GM23338 (cell line): ENCODE measurements at regions not wholly inside any gene's neighbourhood (a gene's known extent, or its start where the extent isn't known, plus 50 kb on each side); places are given as distances from the start of the nearest gene placed in this dataset.

Source experiments
- ATAC-seq: fragments of 200-7000 bp; cut with Tn5 transposase; 3 replicates; pipeline ENCODE4 v1.9.1; 2020
- DNase-seq: peaks from one replicate; pipeline ENCODE4 v3.0.0-alpha.2; 2015; ENCODE audit warnings: low spot score
- H2AFZ ChIP-seq: fragments of 200-600 bp; sonication (generic); 2 replicates; pipeline ENCODE4 v1.8.0; 2016; ENCODE audit warnings: antibody characterized with exemption, mild to moderate bottlenecking, moderate library complexity
- H3F3A ChIP-seq: fragments of 200-600 bp; sonication (generic); replicated peaks from 2 replicates; pipeline ENCODE4 v1.8.0; 2017; ENCODE audit warnings: antibody characterized with exemption, mixed run types, low read depth
- H3K27ac ChIP-seq: fragments of 200-600 bp; sonication (generic); 2 replicates; pipeline ENCODE4 v1.6.1; 2016; ENCODE audit warnings: low read depth
- H3K27me3 ChIP-seq: fragments of 200-600 bp; sonication (generic); 2 replicates; pipeline ENCODE4 v1.8.0; 2016; ENCODE audit warnings: mild to moderate bottlenecking, mixed run types, moderate library complexity; ENCODE audit not compliant: insufficient read depth
- H3K36me3 ChIP-seq: fragments of 200-600 bp; sonication (generic); 2 replicates; pipeline ENCODE4 v1.8.0; 2016; ENCODE audit warnings: mild to moderate bottlenecking; ENCODE audit not compliant: insufficient read depth
- H3K4me1 ChIP-seq: fragments of 200-600 bp; sonication (generic); 2 replicates; pipeline ENCODE4 v1.8.0; 2016; ENCODE audit warnings: mild to moderate bottlenecking, moderate library complexity; ENCODE audit not compliant: insufficient read depth
- H3K4me2 ChIP-seq: fragments of 200-600 bp; sonication (generic); 2 replicates; pipeline ENCODE4 v1.7.1; 2017; ENCODE audit warnings: mixed run types
- H3K4me3 ChIP-seq: fragments of 200-600 bp; sonication (generic); 2 replicates; pipeline ENCODE4 v1.6.1; 2016; ENCODE audit warnings: mixed run types
- H3K79me2 ChIP-seq: fragments of 200-600 bp; sonication (generic); replicated peaks from 2 replicates; pipeline ENCODE4 v1.8.0; 2017; ENCODE audit warnings: mild to moderate bottlenecking; ENCODE audit not compliant: insufficient read depth
- H3K9me2 ChIP-seq: fragments of 200-600 bp; sonication (generic); 2 replicates; pipeline ENCODE4 v1.8.0; 2017; ENCODE audit not compliant: insufficient read depth
- H4K20me1 ChIP-seq: fragments of 200-600 bp; sonication (generic); replicated peaks from 2 replicates; pipeline ENCODE4 v1.8.0; 2017; ENCODE audit warnings: mild to moderate bottlenecking; ENCODE audit not compliant: insufficient read depth
- H3K27ac Mint-ChIP-seq: 2 replicates; pipeline ENCODE4 v1.8.0; 2020; ENCODE audit warnings: inconsistent platforms, mild to moderate bottlenecking, moderate library complexity, mixed read lengths
- H3K27me3 Mint-ChIP-seq: 3 replicates; pipeline ENCODE4 v1.8.0; 2022; ENCODE audit warnings: low read depth, mild to moderate bottlenecking, moderate library complexity, mixed read lengths, inconsistent platforms; ENCODE audit not compliant: insufficient read depth, poor library complexity
- H3K36me3 Mint-ChIP-seq: 3 replicates; pipeline ENCODE4 v1.8.0; 2021; ENCODE audit warnings: low read depth, mild to moderate bottlenecking, inconsistent platforms, moderate library complexity, mixed read lengths
- H3K4me1 Mint-ChIP-seq: 3 replicates; pipeline ENCODE4 v1.8.0; 2020; ENCODE audit warnings: mild to moderate bottlenecking, inconsistent platforms, mixed read lengths
- H3K4me3 Mint-ChIP-seq: 3 replicates; pipeline ENCODE4 v1.8.0; 2021; ENCODE audit warnings: moderate library complexity, mild to moderate bottlenecking, inconsistent platforms, mixed read lengths
- H3K9me3 Mint-ChIP-seq: 3 replicates; pipeline ENCODE4 v1.8.0; 2020; ENCODE audit warnings: moderate library complexity, mild to moderate bottlenecking, inconsistent platforms, mixed read lengths
- CREB1 ChIP-seq: fragments of 250-450 bp; sonication (Bioruptor Pico); IDR thresholded peaks from 2 replicates; pipeline ENCODE4 v1.5.0; 2020; ENCODE audit warnings: low read depth, mild to moderate bottlenecking, moderate library complexity
- CTCF ChIP-seq, 2 experiments: fragments of 200-600 bp in 1 of 2; sonication (generic) in 1 of 2; conservative IDR thresholded peaks; 2 replicates each; pipeline versions ENCODE4 v1.5.1 to v1.6.1; 2016 to 2017; ENCODE audit warnings: antibody characterized with exemption in 2 of 2, low read depth in 2 of 2, mild to moderate bottlenecking in 2 of 2, moderate library complexity in 1 of 2
- EZH2 ChIP-seq: fragments of 200-600 bp; sonication (generic); IDR thresholded peaks from one replicate; pipeline ENCODE4 v1.8.0; 2017; ENCODE audit warnings: antibody characterized with exemption, mild to moderate bottlenecking, low read depth; ENCODE audit not compliant: unreplicated experiment
- EZH2phosphoT487 ChIP-seq: fragments of 200-600 bp; sonication (generic); IDR thresholded peaks from one replicate; pipeline ENCODE4 v1.8.1; 2018; ENCODE audit warnings: antibody characterized with exemption; ENCODE audit not compliant: unreplicated experiment
- JUNB ChIP-seq: IDR thresholded peaks from one replicate; pipeline ENCODE4 v1.6.1; 2016; ENCODE audit warnings: antibody characterized with exemption; ENCODE audit not compliant: unreplicated experiment
- POLR2AphosphoS5 ChIP-seq: IDR thresholded peaks from 2 replicates; pipeline ENCODE4 v1.6.1; 2016; ENCODE audit warnings: antibody characterized with exemption, low read depth
- REST ChIP-seq: IDR thresholded peaks from one replicate; pipeline ENCODE4 v1.6.1; 2018; ENCODE audit warnings: antibody characterized with exemption; ENCODE audit not compliant: unreplicated experiment
- STAT1 ChIP-seq: IDR thresholded peaks from one replicate; pipeline ENCODE4 v1.6.1; 2016; ENCODE audit warnings: antibody characterized with exemption; ENCODE audit not compliant: unreplicated experiment
- ZNF114 ChIP-seq: fragments of 250-450 bp; sonication (Bioruptor Pico); IDR thresholded peaks from 2 replicates; pipeline ENCODE4 v1.5.0; 2020; ENCODE audit warnings: mild to moderate bottlenecking, moderate library complexity
- ZNF331 ChIP-seq: fragments of 250-450 bp; sonication (Bioruptor Pico); IDR thresholded peaks from 2 replicates; pipeline ENCODE4 v1.5.0; 2020; ENCODE audit warnings: low read depth, mild to moderate bottlenecking, moderate library complexity
- ZNF462 ChIP-seq: fragments of 250-450 bp; sonication (Bioruptor Pico); IDR thresholded peaks from 2 replicates; pipeline ENCODE4 v1.5.0; 2020; ENCODE audit warnings: mild to moderate bottlenecking, moderate library complexity

- TF ChIP-seq JUNB (no peak), REST (no peak), ZNF462 (no peak), EZH2 (no peak), CREB1 (CRISPR knock-in tag) (no peak), POLR2AphosphoS5 (no peak), STAT1 (no peak), ZNF331 (CRISPR knock-in tag) (no peak), ZNF114 (CRISPR knock-in tag) (no peak), CTCF (conservative IDR thresholded peaks at IDR 0.05; ENCODE audit: low read depth in 2 of 2) (no peak), EZH2phosphoT487 (no peak)
- no peaks in the 10 kb centered on the region for H3K4me1 Mint-ChIP-seq
These were observed 51.6 kb upstream of the FIBIN start for GRCh38 chr11:26942356-26942755.

More at GRCh38 chr11:26942356-26942755, 51.6 kb upstream of the FIBIN start:
- Mint-ChIP-seq H3K27me3 (peaks cover 2% of the 10 kb centered on the region), H3K4me3 (no peak overlapping the region), H3K9me3 (no peaks in the 10 kb centered on the region), H3K27ac (no peak overlapping the region), H3K36me3 (0 out of 3 replicates have a peak, but pooled peaks cover 3% of the 10 kb centered on the region)
- DNase-seq: no peak
- ATAC-seq: no peak
- Histone ChIP-seq H3K27ac (no peak overlapping the region), H3K27me3 (no peaks in the 10 kb centered on the region), H3K4me2 (no peak overlapping the region), H2AFZ (no peak overlapping the region), H4K20me1 (no peaks in the 10 kb centered on the region), H3F3A (no peaks in the 10 kb centered on the region), H3K4me1 (no peaks in the 10 kb centered on the region), H3K4me3 (no peak overlapping the region), H3K9me2 (peaks cover 7% of the 10 kb centered on the region), H3K79me2 (no peaks in the 10 kb centered on the region), H3K36me3 (no peaks in the 10 kb centered on the region)
